HG02938 (cell line): ENCODE measurements at regions not wholly inside any gene's neighbourhood (a gene's known extent, or its start where the extent isn't known, plus 50 kb on each side); places are given as distances from the start of the nearest gene placed in this dataset.

Experiments
- ATAC-seq: cut with Tn5 transposase; IDR thresholded peaks from one replicate; pipeline ENCODE4 v1.9.1; 2021; ENCODE audit warnings: mild to moderate bottlenecking, moderate library complexity; ENCODE audit not compliant: unreplicated experiment

GRCh38 chr10:61319386-61320256, 133.6 kb downstream of the TMEM26 start:
- no peak for ATAC-seq

- no peak for ATAC-seq
These were observed 134.8 kb downstream of the TMEM26 start for GRCh38 chr10:61318429-61318828.

GRCh38 chr10:61317706-61318105, 135.5 kb downstream of the TMEM26 start:
- ATAC-seq = no peak

- no peak for ATAC-seq
These were observed 136.4 kb downstream of the TMEM26 start for GRCh38 chr10:61316676-61317265.

GRCh38 chr10:61314273-61314672, 138.9 kb downstream of the TMEM26 start:
- ATAC-seq = no peak

GRCh38 chr10:61313460-61313859, 139.7 kb downstream of the TMEM26 start:
- no peak for ATAC-seq

GRCh38 chr10:61304746-61305145, 148.4 kb downstream of the TMEM26 start:
- no peak for ATAC-seq

- no peak for ATAC-seq
These were observed 151.1 kb downstream of the TMEM26 start for GRCh38 chr10:61302124-61302523.

- no peak for ATAC-seq
These were observed 151.6 kb downstream of the TMEM26 start for GRCh38 chr10:61301575-61301974.

GRCh38 chr10:61299841-61300240, 153.3 kb downstream of the TMEM26 start:
- no peak for ATAC-seq

GRCh38 chr10:61299156-61299555, 154.0 kb downstream of the TMEM26 start:
- no peak for ATAC-seq

GRCh38 chr10:61298194-61298593, 155.0 kb downstream of the TMEM26 start:
- no peak for ATAC-seq

- no peak for ATAC-seq
These were observed 157.0 kb downstream of the TMEM26 start for GRCh38 chr10:61296161-61296560.

- ATAC-seq = no peak
These were observed 159.1 kb downstream of the TMEM26 start for GRCh38 chr10:61294131-61294530.

- no peak for ATAC-seq
These were observed 163.4 kb downstream of the TMEM26 start for GRCh38 chr10:61289813-61290212.

- peak; percentile 100 for ATAC-seq
These were observed 166.5 kb downstream of the TMEM26 start for GRCh38 chr10:61286686-61287085.

GRCh38 chr10:61285749-61286148, 167.4 kb downstream of the TMEM26 start:
- ATAC-seq = no peak

GRCh38 chr10:61284222-61284890, 168.8 kb downstream of the TMEM26 start:
- no peak for ATAC-seq

- ATAC-seq = no peak
These were observed 169.5 kb downstream of the TMEM26 start for GRCh38 chr10:61283481-61284221.

GRCh38 chr10:61283066-61283465, 170.1 kb downstream of the TMEM26 start:
- no peak for ATAC-seq

- no peak for ATAC-seq
These were observed 172.9 kb downstream of the TMEM26 start for GRCh38 chr10:61280303-61280702.
